HK-2 (cell line): ENCODE measurements at regions not wholly inside any gene's neighbourhood (a gene's known extent, or its start where the extent isn't known, plus 50 kb on each side); places are given as distances from the start of the nearest gene placed in this dataset.

Experiments used
- DNase-seq: peaks from one replicate; pipeline ENCODE4 v3.0.0-alpha.2; 2018; ENCODE audit not compliant: unreplicated experiment

GRCh38 chr12:58481811-58482210 lies 438.5 kb downstream of the LRIG3 start:
- DNase-seq, result no peak

DNA sequence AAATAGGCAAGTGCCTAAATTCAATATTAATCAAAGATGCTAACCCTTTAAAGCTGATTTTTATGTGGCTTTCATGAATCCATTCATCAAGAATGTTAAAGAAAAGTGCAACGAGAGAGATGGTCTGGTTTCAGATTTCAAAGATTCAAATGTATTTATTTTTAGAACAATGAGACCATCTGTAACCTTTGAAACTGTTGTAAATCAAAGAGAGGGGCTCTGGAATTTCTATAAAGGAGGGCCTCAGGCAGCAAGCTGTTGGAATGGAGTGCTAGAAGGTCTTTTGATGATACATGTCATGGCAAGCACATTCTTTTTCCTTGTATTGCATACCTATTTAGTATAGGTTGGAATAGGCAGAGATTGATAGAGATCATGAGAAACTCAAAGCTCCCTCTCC lies 433.0 kb downstream of the LRIG3 start:
- no peak for DNase-seq

DNA sequence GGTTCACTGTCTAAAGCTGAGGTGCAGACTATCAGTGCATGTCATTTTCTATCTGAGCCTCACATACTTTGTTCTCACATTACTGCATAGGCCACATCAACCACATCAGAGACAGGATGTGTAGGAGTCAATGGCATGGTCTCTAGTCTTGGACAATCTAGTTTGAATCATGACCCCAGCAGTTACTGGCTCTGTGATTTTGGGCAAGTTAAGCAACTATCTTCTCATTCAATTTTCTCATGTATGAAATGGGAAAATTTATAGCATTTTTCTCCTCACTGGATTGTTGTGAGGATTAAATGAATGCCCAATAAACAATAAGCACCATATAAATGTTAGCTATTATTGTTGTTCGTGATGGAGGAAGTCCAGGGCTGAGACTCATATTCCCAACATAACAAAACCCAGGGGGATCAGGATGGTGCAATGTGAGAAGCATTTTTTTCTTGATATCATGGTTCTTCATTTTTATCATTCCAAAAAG lies 432.6 kb downstream of the LRIG3 start:
- DNase-seq, result no peak

GRCh38 chr12:58489394-58489793 lies 430.9 kb downstream of the LRIG3 start:
- no peak for DNase-seq

GRCh38 chr12:58491306-58491705 lies 429.0 kb downstream of the LRIG3 start:
- no peak for DNase-seq

DNA sequence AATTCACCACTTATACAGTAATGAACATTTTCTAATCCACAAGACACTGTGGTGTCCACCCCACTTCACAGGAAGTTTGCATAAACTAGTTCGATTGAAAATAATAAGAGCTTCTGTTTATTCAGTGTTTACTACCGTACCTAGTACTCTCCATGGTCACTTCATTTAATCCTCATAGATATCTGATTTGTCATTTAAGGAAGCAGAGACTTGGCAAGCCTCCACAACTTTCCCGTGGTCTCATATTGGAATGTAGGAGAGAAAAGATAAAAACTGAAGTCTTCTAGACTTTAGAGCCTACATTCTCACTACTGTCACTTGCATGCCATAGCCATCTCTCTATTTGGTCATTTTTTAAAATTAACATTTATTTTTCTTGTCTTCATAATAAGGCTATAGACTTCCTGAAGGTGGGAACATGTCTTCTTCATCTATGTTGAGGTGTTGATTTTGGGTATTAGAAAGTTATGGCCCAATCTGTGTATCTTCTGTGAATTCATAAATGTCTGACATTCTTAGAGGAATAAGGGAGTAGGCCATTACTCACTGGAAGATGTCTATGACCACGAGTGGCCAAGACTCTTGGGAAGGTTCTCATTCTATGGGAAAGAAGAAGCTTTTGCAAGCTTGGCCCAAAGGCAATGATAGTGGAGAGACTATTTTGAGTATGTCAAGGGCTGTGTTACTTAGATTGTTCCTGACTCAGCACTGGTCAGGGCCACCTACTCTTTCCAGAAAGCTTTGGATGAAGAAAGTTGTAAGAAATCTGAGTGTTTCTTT lies 423.7 kb downstream of the LRIG3 start:
- no peak for DNase-seq

DNA sequence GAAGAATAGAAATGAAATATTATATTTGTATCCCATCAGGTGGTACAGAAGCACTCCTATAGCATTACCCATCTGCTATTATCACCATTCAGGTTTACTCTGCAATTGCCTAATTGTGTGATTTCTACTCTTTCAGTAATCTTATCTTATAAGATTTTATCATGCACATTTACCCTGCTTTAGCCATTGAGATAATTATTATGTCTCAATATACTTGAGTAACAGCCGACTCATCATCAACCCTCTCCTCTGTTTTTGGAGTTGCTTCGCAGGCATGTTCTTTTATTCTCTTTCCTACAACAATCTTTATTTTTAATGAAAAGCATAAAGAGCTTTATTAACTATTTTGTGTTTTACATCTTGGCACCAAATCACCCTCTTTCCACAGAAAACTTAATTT lies 419.9 kb downstream of the LRIG3 start:
- DNase-seq, result no peak

GRCh38 chr12:58502226-58502625 lies 418.1 kb downstream of the LRIG3 start:
- no peak for DNase-seq

DNA sequence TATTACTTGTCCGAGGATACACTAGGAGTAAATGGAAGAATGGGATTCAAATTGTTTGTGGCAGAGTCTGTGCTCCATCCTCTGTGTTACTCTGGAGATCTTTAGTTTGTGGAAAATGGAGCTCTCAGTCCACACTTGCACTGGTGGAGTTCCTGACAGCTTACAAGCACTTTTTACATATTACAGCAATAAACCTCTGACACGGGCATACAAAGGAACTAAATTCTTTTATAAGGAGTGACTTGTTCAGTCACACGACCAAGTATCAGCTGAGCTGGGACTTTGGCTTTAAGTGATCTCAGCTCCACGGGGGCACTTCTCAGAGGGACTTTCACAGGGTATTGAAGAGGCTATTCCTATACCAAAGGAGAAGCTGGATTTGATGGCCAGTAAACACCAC lies 417.5 kb downstream of the LRIG3 start:
- no peak for DNase-seq

DNA sequence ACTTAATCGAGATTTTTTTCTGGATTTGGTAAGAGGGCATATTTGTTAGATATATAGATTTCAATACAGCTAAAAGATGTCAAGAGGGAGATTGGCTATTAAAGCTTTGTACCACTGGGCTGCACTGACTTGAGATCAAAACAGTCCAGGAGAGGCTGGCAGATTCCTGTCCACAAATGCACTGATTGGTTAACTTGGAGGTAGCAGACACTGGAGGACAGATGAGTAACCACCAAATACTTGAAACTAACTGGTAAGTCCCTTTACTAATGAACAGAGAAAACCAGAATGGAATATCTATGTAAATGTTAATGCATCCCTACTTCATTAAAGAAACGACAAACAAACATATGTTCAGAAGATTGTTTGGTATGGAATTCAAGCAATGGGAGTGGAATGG lies 416.6 kb downstream of the LRIG3 start:
- DNase-seq, result no peak

- no peak for DNase-seq
Measured at GRCh38 chr12:58504143-58504938, 416.0 kb downstream of the LRIG3 start.

DNA sequence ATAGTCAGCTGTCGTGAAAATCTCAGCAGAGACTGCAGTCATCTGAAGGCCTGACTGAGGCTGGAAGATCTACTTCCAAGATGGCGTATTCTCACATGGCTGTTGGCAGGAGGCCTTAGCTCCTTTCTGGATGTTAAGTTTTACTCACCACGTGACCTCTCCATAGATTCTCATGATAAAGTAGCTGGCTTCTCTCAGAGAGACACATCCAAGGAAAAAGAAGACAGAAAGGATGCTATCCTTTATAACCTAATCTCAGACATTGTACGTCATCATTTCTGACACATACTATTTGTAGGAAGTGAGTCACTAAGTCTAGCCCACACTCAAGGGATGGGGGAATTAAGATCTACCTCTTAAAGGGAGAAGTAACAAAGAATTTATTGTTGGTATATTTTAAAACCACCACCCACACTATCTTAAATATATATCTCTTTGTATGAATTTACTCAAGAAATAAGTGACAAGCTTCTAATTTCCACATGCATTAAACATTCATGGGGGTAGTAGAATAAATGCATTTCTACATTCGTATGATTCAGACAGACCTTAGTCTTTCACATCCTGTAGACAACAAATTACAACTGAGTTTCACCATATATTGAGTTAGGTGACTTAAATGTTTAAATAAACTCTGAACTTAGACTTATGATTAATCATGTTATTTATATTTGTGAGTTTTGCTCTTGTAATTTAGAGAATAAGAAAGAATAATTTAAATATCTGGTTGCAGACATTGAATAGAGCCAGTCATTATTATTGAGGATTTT lies 411.0 kb downstream of the LRIG3 start:
- DNase-seq, result no peak

DNA sequence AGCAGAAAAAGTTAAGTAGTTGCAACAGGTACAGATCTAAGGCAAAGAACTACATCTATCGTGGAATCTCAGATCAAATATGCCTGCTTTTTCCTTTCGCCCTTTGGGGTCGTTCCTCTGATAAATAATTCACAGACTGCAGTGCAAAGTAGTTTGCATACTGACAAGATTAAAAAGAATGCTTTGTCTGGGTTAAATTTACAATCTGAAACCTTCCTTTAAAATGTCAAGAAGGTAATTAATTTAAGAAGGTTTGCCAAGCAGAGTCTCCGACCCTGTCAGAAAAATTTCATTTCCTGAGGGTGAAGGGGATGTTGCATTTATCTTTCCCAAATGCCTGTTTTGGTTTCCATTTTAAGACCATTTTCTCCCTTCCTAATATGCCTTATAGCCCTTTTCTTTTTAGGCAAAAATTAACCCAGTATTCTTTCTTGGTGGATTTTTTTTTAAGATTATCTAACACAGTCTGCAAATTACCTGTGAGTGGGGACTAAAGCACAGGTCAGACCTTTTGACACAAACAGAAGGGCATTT lies 406.9 kb downstream of the LRIG3 start:
- DNase-seq, result no peak

- no peak for DNase-seq
Measured at GRCh38 chr12:58513852-58514251, 406.5 kb downstream of the LRIG3 start.

GRCh38 chr12:58519839-58520238 lies 400.5 kb downstream of the LRIG3 start:
- no peak for DNase-seq

DNA sequence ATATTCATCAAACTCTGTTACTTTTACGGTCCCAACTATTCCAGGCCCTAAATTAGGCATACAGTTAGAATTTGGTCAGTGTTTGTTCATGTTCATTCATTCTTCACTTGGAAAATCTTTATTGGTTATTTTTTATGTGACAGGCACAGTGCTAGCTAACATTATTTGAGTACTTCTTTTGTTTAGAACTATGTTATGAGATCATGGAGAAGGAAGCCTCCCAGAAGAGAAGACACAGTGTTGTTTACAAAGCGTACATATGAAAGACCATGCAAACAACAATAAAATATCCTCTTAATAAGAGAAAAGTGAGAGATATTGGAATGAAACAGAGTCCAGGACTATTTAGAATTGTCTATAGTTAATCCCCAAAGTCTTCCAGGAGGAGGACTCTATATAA lies 399.2 kb downstream of the LRIG3 start:
- no peak for DNase-seq

DNA sequence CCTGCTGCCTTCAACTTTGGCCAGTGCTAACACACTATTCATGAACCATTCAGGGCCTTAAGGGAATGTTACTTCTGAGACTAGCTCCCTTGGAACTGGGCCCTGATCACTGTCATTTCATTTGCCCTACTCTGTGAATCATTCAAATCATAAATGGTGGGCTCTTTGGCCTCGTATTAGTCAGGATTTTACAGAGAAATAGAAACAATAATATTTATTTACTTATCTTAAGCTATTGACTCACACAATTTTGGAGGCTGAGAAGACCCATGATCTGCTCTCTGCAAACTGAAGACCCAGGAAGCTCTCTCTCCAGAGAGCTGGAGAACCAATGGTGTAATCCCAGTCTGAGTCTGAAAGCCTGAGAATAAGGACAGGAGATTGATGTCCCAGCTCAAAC lies 398.5 kb downstream of the LRIG3 start:
- DNase-seq, result no peak

- DNase-seq, result no peak
Measured at GRCh38 chr12:58523360-58523759, 396.9 kb downstream of the LRIG3 start.

DNA sequence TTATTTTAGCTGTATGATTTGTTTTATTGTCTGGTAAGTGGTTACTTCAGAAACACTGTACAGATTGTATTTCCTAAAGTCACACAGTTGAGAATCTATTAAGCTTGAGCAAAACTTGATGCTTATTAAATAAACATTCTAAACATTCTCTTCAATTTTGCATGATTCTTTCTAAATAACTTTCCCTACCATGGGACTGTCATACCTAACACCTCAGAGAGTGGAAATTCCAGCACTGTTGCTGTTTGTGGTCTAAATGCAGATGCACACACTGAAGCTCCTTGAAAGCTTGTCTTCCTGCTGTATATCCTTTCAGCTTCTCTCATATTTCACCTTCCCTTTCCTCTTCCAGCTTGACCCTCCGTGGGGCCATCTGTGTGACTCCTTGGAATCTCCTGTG lies 392.0 kb downstream of the LRIG3 start:
- no peak for DNase-seq

DNA sequence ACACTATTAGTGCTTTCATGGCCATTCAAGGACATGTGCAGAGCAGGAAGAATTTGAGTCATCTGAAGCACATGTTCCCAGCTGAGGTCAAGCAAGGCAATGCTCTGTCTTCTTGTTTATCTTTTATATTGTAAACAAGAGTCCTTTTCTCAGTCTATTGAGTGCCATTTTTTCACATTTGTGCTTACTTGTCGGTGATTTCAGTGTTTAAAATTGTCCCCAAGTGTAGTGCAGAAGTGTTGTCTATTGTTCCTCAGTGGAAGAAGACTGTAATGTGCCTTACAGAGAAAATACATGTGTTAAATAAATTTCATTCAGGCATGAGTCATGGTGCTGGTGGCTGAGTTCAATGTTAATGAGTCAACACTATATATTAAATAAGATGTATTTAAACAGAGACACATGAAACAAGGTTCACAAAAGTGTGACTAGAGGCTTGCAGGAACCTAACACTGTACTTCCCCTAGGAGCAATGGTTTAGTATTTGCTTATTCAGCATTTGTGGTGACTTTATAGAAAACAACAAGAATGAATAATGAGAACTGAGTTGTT lies 391.1 kb downstream of the LRIG3 start:
- no peak for DNase-seq

DNA sequence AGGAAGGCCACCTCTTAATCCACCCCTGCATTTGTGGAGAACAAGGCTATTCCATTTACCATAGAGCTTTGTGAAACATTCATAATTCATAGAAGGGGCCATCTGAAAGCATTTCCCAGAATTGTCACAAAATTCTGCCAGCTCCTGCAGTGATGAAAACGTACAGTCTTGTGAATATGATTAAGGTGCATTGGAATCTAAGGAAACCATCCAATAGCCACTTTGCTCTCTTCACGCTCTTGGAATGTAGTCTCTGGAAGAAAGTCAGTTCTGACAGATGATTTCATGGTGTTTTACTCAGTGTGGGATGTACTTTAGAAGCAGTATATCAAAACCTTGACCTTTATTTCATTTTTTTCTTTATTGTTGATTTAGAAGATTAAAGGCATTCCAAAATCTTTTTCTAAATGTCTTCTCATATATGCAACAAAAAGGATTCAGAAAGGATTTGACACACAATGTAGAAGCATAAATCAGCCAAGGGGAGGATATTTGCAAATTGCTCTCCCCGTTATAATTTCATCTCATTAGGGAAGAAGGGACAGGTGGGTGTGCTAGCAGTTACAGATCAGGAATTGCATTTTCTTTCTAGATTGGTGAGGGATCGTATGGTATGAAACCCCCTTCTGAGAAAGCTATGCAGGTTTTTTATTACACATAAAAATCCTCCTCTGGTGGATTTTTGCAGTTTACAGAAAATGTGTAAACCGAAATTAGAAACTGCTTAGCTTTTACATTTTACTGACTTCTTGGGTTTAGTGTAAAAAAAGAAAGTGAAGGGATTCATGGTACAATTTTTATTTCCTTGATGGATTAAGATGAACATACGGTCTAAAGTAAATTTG lies 390.2 kb downstream of the LRIG3 start:
- DNase-seq, result no peak
